Mucosa of gallbladder (tissue), 1 donor: ENCODE measurements at regions not wholly inside any gene's neighbourhood (a gene's known extent, or its start where the extent isn't known, plus 50 kb on each side); places are given as distances from the start of the nearest gene placed in this dataset.

ENCODE experiments used
- DNase-seq: peaks from one replicate; pipeline ENCODE4 v3.0.0-alpha.2; 2020; ENCODE audit warnings: low spot score
- donor health status: DM: no; HTN: no; CAD: no.

- DNase-seq = no peak
Observed at GRCh38 chr1:38223391-38223790, 176.8 kb upstream of the POU3F1 start.

- no peak for DNase-seq
Observed at GRCh38 chr1:38222891-38223290, 176.3 kb upstream of the POU3F1 start.

- no peak for DNase-seq
Observed at GRCh38 chr1:38221006-38221649, 174.5 kb upstream of the POU3F1 start.

- DNase-seq = no peak
Observed at GRCh38 chr1:38217316-38217715, 170.7 kb upstream of the POU3F1 start.

- DNase-seq = no peak
Observed at GRCh38 chr1:38213646-38214434, 167.2 kb upstream of the POU3F1 start.

- no peak for DNase-seq
Observed at GRCh38 chr1:38210895-38211177, 164.2 kb upstream of the POU3F1 start.

GRCh38 chr1:38210021-38210894 is 163.7 kb upstream of the POU3F1 start:
- no peak for DNase-seq

GRCh38 chr1:38208716-38209632 is 162.4 kb upstream of the POU3F1 start:
- no peak for DNase-seq

- no peak for DNase-seq
Observed at GRCh38 chr1:38207906-38208305, 161.3 kb upstream of the POU3F1 start.

- no peak for DNase-seq
Observed at GRCh38 chr1:38207275-38207674, 160.7 kb upstream of the POU3F1 start.

- no peak for DNase-seq
Observed at GRCh38 chr1:38204698-38205097, 158.1 kb upstream of the POU3F1 start.

- no peak for DNase-seq
Observed at GRCh38 chr1:38203441-38203840, 156.8 kb upstream of the POU3F1 start.

GRCh38 chr1:38201431-38201830 is 154.8 kb upstream of the POU3F1 start:
- no peak for DNase-seq

GRCh38 chr1:38198621-38199020 is 152.0 kb upstream of the POU3F1 start:
- no peak for DNase-seq

- DNase-seq = no peak
Observed at GRCh38 chr1:38198099-38198498, 151.5 kb upstream of the POU3F1 start.

GRCh38 chr1:38197312-38198061 is 150.9 kb upstream of the POU3F1 start:
- DNase-seq = no peak

- no peak for DNase-seq
Observed at GRCh38 chr1:38194472-38194871, 147.9 kb upstream of the POU3F1 start.

- no peak for DNase-seq
Observed at GRCh38 chr1:38193040-38193439, 146.4 kb upstream of the POU3F1 start.

- DNase-seq = no peak
Observed at GRCh38 chr1:38191461-38191860, 144.9 kb upstream of the POU3F1 start.

- DNase-seq = no peak
Observed at GRCh38 chr1:38190983-38191382, 144.4 kb upstream of the POU3F1 start.

GRCh38 chr1:38187552-38187951 is 141.0 kb upstream of the POU3F1 start:
- DNase-seq = no peak
